Parathyroid adenoma (tissue), 2 donors: ENCODE measurements at regions not wholly inside any gene's neighbourhood (a gene's known extent, or its start where the extent isn't known, plus 50 kb on each side); places are given as distances from the start of the nearest gene placed in this dataset.

ENCODE experiments used
- H2AFZ ChIP-seq: fragments of 300-600 bp; sonication (generic); one replicate; pipeline ENCODE4 v1.7.0; 2017; ENCODE audit warnings: antibody characterized with exemption, mild to moderate bottlenecking
- H3K27ac ChIP-seq: fragments of 300-600 bp; sonication (generic); one replicate; pipeline ENCODE4 v1.7.0; 2017
- H3K27me3 ChIP-seq: fragments of 300-600 bp; sonication (generic); one replicate; pipeline ENCODE4 v1.7.0; 2017; ENCODE audit warnings: low read length; ENCODE audit not compliant: control insufficient read depth, insufficient read depth
- H3K36me3 ChIP-seq: fragments of 300-600 bp; sonication (generic); one replicate; pipeline ENCODE4 v1.7.0; 2017; ENCODE audit warnings: low read length; ENCODE audit not compliant: control insufficient read depth, insufficient read depth
- H3K4me1 ChIP-seq: fragments of 300-600 bp; sonication (generic); one replicate; pipeline ENCODE4 v1.7.0; 2017; ENCODE audit warnings: control low read depth
- H3K4me2 ChIP-seq: fragments of 300-600 bp; sonication (generic); one replicate; pipeline ENCODE4 v1.7.0; 2017; ENCODE audit warnings: low read length
- H3K4me3 ChIP-seq: fragments of 300-600 bp; sonication (generic); one replicate; pipeline ENCODE4 v1.7.0; 2017; ENCODE audit warnings: low read depth, low read length
- H3K79me2 ChIP-seq: fragments of 300-600 bp; sonication (generic); one replicate; pipeline ENCODE4 v1.7.0; 2017; ENCODE audit warnings: control low read depth
- H3K9ac ChIP-seq: fragments of 300-600 bp; sonication (generic); one replicate; pipeline ENCODE4 v1.7.0; 2017; ENCODE audit warnings: mild to moderate bottlenecking
- H3K9me3 ChIP-seq: fragments of 300-600 bp; sonication (generic); one replicate; pipeline ENCODE4 v1.7.0; 2017; ENCODE audit warnings: low read length; ENCODE audit not compliant: control insufficient read depth
- TF ChIP-seq, protein P1 (sequence below): fragments of 300-600 bp; sonication (generic); IDR thresholded peaks from one replicate; pipeline ENCODE4 v1.7.0; 2017; ENCODE audit warnings: antibody characterized with exemption, mild to moderate bottlenecking
- donor health status: primary hyperparathyroidism.

DNA sequence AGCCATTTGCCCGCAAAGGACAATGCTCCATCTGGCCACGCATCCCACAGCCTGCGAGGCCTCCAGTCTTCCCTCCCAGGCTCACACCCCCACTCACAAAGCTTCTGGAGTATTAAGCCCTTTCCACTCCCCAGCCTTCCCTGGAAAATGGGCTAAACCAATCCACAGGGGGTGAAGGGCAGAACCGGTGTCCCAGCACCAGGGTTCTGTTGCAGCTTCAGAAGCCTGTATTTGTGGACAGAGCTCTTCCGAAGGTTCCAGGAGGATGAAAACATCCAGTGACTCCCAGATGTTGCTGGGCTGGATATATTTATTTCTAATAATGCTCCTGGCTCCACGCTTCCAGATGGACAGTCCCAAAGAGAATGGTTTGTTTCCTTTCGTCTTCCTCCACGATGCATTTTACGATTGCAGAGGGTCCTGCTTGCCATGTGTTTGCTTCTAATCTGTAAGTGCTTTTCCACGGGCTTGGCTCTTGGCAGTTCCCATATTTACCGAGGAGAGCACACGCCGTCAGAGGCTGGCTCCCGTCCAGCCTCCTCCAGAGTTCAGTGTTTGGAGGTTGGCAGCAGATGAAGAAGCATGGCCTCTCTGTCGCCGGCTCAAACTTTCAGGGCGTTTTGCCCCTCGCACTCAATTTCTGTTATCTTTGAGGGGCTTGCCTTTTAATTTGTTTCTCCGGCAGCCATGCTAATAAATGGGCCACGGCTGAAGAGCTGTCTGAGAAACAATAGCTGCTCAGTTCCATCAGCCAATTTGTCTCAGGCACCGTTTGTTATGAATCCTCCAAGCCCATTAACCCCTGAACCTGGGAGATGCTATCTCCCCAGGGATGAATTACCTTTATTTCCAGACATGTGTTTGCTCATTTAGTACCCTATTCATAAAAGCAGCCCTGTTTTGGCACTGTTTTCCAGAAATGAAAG, 367.9 kb upstream of the PROK2 start:
- no peaks in the 10 kb centered on the region for H3K27me3 ChIP-seq
- H3K79me2 ChIP-seq: no peaks in the 10 kb centered on the region
- no peak overlapping the region for H3K9ac ChIP-seq
- TF ChIP-seq, protein P1, sequence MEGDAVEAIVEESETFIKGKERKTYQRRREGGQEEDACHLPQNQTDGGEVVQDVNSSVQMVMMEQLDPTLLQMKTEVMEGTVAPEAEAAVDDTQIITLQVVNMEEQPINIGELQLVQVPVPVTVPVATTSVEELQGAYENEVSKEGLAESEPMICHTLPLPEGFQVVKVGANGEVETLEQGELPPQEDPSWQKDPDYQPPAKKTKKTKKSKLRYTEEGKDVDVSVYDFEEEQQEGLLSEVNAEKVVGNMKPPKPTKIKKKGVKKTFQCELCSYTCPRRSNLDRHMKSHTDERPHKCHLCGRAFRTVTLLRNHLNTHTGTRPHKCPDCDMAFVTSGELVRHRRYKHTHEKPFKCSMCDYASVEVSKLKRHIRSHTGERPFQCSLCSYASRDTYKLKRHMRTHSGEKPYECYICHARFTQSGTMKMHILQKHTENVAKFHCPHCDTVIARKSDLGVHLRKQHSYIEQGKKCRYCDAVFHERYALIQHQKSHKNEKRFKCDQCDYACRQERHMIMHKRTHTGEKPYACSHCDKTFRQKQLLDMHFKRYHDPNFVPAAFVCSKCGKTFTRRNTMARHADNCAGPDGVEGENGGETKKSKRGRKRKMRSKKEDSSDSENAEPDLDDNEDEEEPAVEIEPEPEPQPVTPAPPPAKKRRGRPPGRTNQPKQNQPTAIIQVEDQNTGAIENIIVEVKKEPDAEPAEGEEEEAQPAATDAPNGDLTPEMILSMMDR: no peak
- H3K4me1 ChIP-seq: no peaks in the 10 kb centered on the region
- H3K4me2 ChIP-seq: peak overlapping the region; percentile 25
- no peaks in the 10 kb centered on the region for H3K9me3 ChIP-seq
- H3K36me3 ChIP-seq: no peaks in the 10 kb centered on the region
- peak overlapping the region; percentile 77 for H2AFZ ChIP-seq
- H3K4me3 ChIP-seq: peak overlapping the region; percentile 33
- no peak overlapping the region for H3K27ac ChIP-seq

DNA sequence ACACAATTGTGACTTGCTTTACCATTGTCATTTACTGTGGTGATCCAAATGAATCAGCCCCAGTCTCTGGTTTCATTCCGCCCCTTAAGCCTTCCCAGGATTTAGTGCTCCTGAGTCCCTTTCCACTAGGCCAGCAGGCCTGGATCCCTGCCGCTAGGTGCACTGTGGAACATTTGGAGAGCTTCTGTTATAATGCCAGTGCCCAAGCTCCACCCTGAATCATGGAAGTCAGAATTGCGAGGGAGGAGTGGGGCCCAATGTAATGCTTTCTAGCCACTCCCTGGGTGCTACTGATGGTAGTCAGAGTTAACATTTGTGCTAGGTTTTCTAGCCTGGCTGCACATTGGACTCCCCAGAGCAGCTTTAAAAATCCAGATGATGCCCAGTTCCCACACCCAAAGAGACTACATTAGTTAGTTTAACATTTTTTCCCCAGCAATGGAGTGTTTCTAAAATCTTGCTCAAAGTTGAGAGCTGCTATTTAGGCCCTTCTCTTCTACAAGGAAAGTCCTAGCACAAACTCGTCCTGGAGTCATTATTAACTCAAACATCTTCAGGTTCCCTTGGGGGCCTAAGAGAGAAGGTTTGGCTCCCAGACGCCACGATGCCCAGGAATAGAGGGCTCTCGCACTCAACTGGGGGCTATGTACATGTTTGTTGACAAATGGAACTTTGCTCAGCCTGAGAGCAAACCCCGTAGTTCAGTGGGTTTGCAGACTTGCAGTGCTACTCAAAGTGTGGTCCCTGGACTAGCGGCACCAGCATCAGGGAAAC, 366.7 kb upstream of the PROK2 start:
- Histone ChIP-seq H3K9ac (no peak overlapping the region), H3K27ac (no peak overlapping the region), H3K79me2 (no peaks in the 10 kb centered on the region)

DNA sequence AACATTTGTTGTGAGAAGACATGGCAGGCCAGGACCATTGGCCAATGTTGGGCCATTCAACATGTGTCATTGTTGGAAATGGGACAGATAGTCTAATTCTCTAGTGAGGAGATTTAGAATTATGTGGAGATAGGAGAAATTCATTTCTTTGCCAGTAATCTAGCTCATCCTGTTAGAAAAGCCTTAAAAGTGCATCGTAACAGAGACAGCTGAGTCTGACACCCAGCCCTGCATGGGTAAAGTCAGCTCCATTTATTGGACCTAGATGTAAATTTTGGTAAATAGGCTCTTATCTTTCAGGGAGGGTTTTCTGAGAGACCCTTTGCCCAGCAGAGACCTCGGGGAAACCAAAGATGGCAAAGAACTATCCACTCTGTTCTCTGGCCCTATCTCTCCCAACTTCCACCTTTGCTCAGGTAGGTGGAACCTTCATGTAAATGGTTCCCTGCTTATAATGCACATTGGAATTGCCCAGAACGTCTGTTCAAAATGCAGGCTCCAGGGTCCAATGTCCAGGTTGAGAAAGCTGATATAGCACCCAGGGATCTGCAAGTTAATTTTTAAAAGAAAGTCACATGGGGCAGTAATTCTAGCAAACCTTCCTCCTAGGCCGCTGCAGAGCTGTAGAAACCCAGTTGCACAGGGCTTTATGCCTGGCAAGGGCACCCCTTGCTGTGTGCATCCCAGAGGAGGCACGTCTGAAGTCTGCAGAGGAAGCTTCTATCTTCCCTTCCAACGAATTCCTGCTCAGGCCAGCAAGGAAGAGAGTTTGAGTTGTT, 365.9 kb upstream of the PROK2 start:
- Histone ChIP-seq H3K9me3 (no peaks in the 10 kb centered on the region), H3K79me2 (no peaks in the 10 kb centered on the region), H3K4me2 (no peak overlapping the region), H3K4me3 (no peak overlapping the region), H3K36me3 (no peaks in the 10 kb centered on the region), H2AFZ (no peak overlapping the region), H3K9ac (no peak overlapping the region), H3K4me1 (no peaks in the 10 kb centered on the region), H3K27me3 (no peaks in the 10 kb centered on the region), H3K27ac (no peak overlapping the region)
- TF ChIP-seq, protein P1: no peak

More for the DNA sequence above, 366.7 kb upstream of the PROK2 start:
- H3K36me3 ChIP-seq: no peaks in the 10 kb centered on the region
- H2AFZ ChIP-seq: no peak overlapping the region
- no peak overlapping the region for H3K4me2 ChIP-seq
- no peaks in the 10 kb centered on the region for H3K27me3 ChIP-seq
- H3K4me1 ChIP-seq: no peaks in the 10 kb centered on the region
- H3K4me3 ChIP-seq: no peak overlapping the region
- TF ChIP-seq, protein P1: no peak
- H3K9me3 ChIP-seq: no peaks in the 10 kb centered on the region

DNA sequence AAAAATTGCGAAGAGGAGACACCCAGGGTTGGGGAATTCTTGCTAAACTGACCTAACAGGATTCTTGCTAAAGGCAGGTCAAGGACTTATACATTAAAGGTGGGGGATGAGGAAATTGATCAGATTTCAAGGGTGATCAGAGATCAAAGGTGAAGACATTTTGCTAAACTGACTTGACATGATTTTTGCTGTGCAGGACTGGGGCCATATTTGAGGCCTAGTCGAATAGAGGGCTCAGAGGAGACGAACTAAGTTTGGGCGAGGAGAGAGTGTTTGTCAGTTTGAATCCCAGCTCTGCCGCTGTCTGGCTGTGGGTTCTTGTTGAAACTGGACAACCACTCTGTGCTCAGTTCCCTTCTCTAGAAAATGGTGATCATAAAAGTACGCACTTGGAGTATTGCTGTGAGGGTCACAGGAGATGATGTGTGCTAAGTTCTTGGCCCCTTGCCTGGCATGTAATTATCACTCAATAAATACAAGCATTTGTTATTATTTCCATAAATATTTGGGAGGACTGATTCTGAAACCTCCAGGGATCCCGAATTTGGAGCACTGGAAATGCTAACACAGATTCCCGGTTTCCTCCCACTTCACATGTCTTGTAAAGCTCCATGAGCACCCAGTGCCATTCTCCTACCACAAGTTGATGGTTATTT, 364.8 kb upstream of the PROK2 start:
- H3K27ac ChIP-seq: no peak overlapping the region
- H3K79me2 ChIP-seq: no peaks in the 10 kb centered on the region
- H3K36me3 ChIP-seq: no peaks in the 10 kb centered on the region
- no peak overlapping the region for H3K9ac ChIP-seq
- H3K9me3 ChIP-seq: no peaks in the 10 kb centered on the region
- TF ChIP-seq, protein P1: no peak
- no peak overlapping the region for H3K4me3 ChIP-seq
- no peak overlapping the region for H2AFZ ChIP-seq
- H3K27me3 ChIP-seq: no peaks in the 10 kb centered on the region
- no peak overlapping the region for H3K4me2 ChIP-seq
- H3K4me1 ChIP-seq: no peaks in the 10 kb centered on the region
